ENCODE measurements at regions not wholly inside any gene's neighbourhood (a gene's known extent, or its start where the extent isn't known, plus 50 kb on each side); places are given as distances from the start of the nearest gene placed in this dataset.

GRCh38 chr6:27624694-27625262, 151.9 kb upstream of the ZNF184 start:
- H3K4me3 ChIP-seq (ENCODE audit: low read length): no peak overlapping the region
- 0 out of 2 replicates have a peak, but pooled peaks cover 1% of the 10 kb centered on the region for H3K4me1 ChIP-seq (ENCODE audit: insufficient read depth, low read length)
- no peak overlapping the region for H3K27ac ChIP-seq (ENCODE audit: low read depth, low read length)
- no peaks in the 10 kb centered on the region for H3K9me3 ChIP-seq (ENCODE audit: insufficient read depth, low read depth, low read length)
- H3K27me3 ChIP-seq (ENCODE audit: insufficient read depth, low read length): peaks cover 6% of the 10 kb centered on the region; the same call in 1 of the 2 replicates
- H3K36me3 ChIP-seq (ENCODE audit: insufficient read depth, low read length): no peaks in the 10 kb centered on the region
- WGBS: 95% methylated on average over 3 of the region's 3 CpGs
- H3K9ac ChIP-seq (ENCODE audit: low read depth, low read length): no peak overlapping the region

DNA sequence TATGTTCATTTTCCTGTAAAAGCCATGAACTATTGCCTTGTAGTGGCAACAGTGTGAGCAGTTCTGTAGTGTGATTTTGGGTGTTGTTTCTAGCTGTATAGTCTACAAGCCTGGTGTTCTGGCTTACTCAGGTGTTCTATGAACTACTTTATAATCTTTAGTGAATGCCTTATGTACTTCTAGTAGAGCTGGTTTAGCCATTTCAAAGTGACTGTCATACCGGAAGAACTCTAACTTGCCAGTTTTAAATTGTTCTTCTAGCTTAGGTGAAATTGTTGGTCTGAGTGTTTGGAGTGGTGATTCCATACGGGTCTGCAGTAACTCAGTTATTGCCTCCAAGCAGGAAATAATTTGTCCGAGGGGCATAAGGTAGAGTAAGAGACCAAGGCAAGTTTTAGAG, 150.2 kb upstream of the ZNF184 start:
- H3K36me3 ChIP-seq (ENCODE audit: insufficient read depth, low read length): no peaks in the 10 kb centered on the region
- H3K4me1 ChIP-seq (ENCODE audit: insufficient read depth, low read length): no peaks in the 10 kb centered on the region
- no peak overlapping the region for H3K4me3 ChIP-seq (ENCODE audit: low read length)
- no peaks in the 10 kb centered on the region for H3K27me3 ChIP-seq (ENCODE audit: insufficient read depth, low read length)
- H3K9ac ChIP-seq (ENCODE audit: low read depth, low read length): no peak overlapping the region
- WGBS: 90% methylated on average over 3 of the region's 3 CpGs
- no peak overlapping the region for H3K27ac ChIP-seq (ENCODE audit: low read depth, low read length)
- no peaks in the 10 kb centered on the region for H3K9me3 ChIP-seq (ENCODE audit: insufficient read depth, low read depth, low read length)

DNA sequence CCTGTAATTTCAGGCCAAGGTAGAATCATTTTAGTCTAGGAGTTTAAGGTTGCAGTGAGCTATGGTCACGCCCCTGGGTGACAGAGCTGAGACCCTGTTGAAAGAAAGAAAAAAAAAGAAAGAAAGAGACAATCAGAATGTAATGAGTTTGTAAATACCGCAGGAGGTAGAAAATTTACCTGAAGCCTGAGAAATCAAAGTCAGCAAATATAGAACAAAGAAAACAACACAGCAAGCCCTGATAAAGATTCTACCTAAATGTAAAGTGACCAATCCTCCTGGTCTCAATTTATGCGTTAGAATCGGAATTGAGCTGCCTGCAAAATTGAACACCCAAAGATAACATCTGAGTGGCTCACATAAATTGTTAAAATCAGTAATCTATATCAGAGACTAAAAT, 146.5 kb upstream of the ZNF184 start:
- 76% methylated on average over 4 of the region's 4 CpGs for WGBS
- H3K9ac ChIP-seq (ENCODE audit: low read depth, low read length): no peak overlapping the region
- no peak overlapping the region for H3K27ac ChIP-seq (ENCODE audit: low read depth, low read length)
- no peaks in the 10 kb centered on the region for H3K9me3 ChIP-seq (ENCODE audit: insufficient read depth, low read depth, low read length)
- H3K36me3 ChIP-seq (ENCODE audit: insufficient read depth, low read length): no peaks in the 10 kb centered on the region
- H3K27me3 ChIP-seq (ENCODE audit: insufficient read depth, low read length): peaks cover 16% of the 10 kb centered on the region
- H3K4me1 ChIP-seq (ENCODE audit: insufficient read depth, low read length): 0 out of 2 replicates have a peak, but pooled peaks cover 4% of the 10 kb centered on the region
- no peak overlapping the region for H3K4me3 ChIP-seq (ENCODE audit: low read length)

- 22% methylated on average over 32 of the region's 32 CpGs for WGBS
- Histone ChIP-seq H3K27ac (ENCODE audit: low read depth, low read length) (no peak overlapping the region), H3K9ac (ENCODE audit: low read depth, low read length) (peak overlapping the region; percentile 9; the same call in 1 of the 2 replicates), H3K4me3 (ENCODE audit: low read length) (peak overlapping the region; percentile 73), H3K27me3 (ENCODE audit: insufficient read depth, low read length) (peaks cover 16% of the 10 kb centered on the region), H3K4me1 (ENCODE audit: insufficient read depth, low read length) (0 out of 2 replicates have a peak, but pooled peaks cover 4% of the 10 kb centered on the region), H3K9me3 (ENCODE audit: insufficient read depth, low read depth, low read length) (no peaks in the 10 kb centered on the region), H3K36me3 (ENCODE audit: insufficient read depth, low read length) (no peaks in the 10 kb centered on the region)
These were observed 145.1 kb upstream of the ZNF184 start for GRCh38 chr6:27617700-27618689.

DNA sequence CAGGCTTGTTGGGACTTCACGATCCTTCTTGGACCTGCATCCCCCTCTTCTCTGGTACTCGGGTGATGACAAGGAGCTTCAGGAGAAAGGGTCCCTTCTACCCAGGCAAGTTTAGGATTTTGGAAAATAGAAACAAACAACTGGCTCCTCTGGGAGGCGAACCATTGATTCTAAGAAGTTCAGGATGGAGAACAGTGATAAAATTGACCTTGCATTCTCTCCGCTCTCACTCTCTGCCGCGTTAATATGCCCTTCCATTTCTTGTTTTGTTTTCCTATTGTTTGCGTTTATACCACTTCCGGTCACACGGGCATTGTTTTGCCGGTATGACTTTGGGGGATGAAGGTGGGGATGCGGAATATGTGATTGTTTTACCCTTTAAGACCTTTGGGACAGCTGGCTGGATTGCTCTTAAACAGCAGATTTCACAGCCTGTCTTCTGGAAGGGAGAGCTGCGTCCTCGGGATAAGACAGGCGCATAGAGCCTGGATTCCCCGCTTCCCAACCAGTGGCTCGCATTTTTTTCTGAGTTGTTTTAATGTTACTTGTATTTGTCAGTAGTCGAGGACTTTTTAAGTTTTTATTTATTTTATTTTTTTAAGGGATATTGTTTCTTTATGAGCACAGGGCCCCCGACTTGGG, 144.3 kb upstream of the ZNF184 start:
- no peak overlapping the region for H3K27ac ChIP-seq (ENCODE audit: low read depth, low read length)
- peak overlapping the region; percentile 73 for H3K4me3 ChIP-seq (ENCODE audit: low read length)
- 1% methylated on average over 18 of the region's 18 CpGs for WGBS
- H3K36me3 ChIP-seq (ENCODE audit: insufficient read depth, low read length): no peaks in the 10 kb centered on the region
- H3K9me3 ChIP-seq (ENCODE audit: insufficient read depth, low read depth, low read length): no peaks in the 10 kb centered on the region
- peak overlapping the region; percentile 50; the same call in 1 of the 2 replicates for H3K9ac ChIP-seq (ENCODE audit: low read depth, low read length)
- H3K4me1 ChIP-seq (ENCODE audit: insufficient read depth, low read length): 0 out of 2 replicates have a peak, but pooled peaks cover 4% of the 10 kb centered on the region
- H3K27me3 ChIP-seq (ENCODE audit: insufficient read depth, low read length): peaks cover 16% of the 10 kb centered on the region

DNA sequence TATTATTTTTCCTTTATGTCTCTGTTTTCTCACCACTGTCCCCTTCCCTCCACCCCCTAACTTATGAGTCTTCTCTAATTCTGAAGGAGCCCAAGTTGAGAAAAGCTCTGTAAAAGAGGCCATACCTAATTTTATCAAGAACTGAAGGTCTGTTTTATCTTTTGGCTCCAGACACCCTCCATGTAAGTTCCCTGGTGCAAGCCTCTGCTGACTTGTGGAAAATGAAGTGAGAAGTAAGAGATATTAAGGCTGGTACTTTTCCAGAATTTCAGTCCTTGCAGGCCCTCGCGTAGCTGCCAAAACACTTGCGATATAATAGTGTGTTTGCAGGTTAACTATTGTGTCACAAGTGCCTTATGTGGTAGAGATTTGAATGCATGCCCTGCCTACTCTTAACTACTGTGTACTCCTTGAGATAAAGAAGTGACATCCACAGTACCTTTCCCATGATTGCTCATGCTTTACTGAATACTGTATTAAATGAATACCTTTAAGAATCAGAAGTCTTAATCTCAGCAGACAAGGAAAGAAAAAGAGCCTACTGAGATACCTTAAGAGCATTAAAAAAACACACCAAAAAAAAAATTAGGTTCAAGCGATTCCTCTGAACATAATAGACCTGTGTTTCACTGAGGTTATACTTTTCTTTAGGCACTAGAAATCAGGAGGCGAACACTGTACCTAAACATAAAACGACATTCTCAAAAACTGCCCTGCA, 143.6 kb upstream of the ZNF184 start:
- H3K4me3 ChIP-seq (ENCODE audit: low read length): peak overlapping the region; percentile 73
- H3K4me1 ChIP-seq (ENCODE audit: insufficient read depth, low read length): 0 out of 2 replicates have a peak, but pooled peaks cover 4% of the 10 kb centered on the region
- H3K9me3 ChIP-seq (ENCODE audit: insufficient read depth, low read depth, low read length): no peaks in the 10 kb centered on the region
- H3K27ac ChIP-seq (ENCODE audit: low read depth, low read length): no peak overlapping the region
- H3K9ac ChIP-seq (ENCODE audit: low read depth, low read length): peak overlapping the region; percentile 50; the same call in 1 of the 2 replicates
- 48% methylated on average over 6 of the region's 6 CpGs for WGBS
- peaks cover 16% of the 10 kb centered on the region for H3K27me3 ChIP-seq (ENCODE audit: insufficient read depth, low read length)
- H3K36me3 ChIP-seq (ENCODE audit: insufficient read depth, low read length): no peaks in the 10 kb centered on the region

DNA sequence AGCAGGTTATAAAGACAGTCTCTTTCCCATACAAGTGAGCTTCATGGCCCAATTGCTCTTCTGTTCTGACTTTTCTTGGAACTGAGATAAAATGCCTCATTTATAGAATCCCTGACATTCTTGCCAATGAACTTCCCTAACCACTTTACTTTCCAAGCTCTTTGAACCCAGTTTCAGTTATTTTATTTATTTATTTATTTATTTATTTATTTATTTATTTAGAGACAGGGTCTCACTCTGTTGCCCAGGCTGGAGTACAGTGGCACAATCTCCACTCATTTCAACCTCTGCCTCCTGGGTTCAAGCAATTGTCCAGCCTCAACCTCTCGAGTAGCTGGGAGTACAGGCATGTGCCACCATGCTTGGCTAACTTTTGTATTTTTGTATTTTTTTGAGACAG, 138.5 kb upstream of the ZNF184 start:
- Histone ChIP-seq H3K36me3 (ENCODE audit: insufficient read depth, low read length) (no peaks in the 10 kb centered on the region), H3K27ac (ENCODE audit: low read depth, low read length) (no peak overlapping the region), H3K9me3 (ENCODE audit: insufficient read depth, low read depth, low read length) (no peaks in the 10 kb centered on the region), H3K27me3 (ENCODE audit: insufficient read depth, low read length) (peaks cover 9% of the 10 kb centered on the region), H3K9ac (ENCODE audit: low read depth, low read length) (no peak overlapping the region), H3K4me3 (ENCODE audit: low read length) (no peak overlapping the region), H3K4me1 (ENCODE audit: insufficient read depth, low read length) (no peaks in the 10 kb centered on the region)
- 88% methylated on average over 1 of the region's 1 CpG for WGBS

DNA sequence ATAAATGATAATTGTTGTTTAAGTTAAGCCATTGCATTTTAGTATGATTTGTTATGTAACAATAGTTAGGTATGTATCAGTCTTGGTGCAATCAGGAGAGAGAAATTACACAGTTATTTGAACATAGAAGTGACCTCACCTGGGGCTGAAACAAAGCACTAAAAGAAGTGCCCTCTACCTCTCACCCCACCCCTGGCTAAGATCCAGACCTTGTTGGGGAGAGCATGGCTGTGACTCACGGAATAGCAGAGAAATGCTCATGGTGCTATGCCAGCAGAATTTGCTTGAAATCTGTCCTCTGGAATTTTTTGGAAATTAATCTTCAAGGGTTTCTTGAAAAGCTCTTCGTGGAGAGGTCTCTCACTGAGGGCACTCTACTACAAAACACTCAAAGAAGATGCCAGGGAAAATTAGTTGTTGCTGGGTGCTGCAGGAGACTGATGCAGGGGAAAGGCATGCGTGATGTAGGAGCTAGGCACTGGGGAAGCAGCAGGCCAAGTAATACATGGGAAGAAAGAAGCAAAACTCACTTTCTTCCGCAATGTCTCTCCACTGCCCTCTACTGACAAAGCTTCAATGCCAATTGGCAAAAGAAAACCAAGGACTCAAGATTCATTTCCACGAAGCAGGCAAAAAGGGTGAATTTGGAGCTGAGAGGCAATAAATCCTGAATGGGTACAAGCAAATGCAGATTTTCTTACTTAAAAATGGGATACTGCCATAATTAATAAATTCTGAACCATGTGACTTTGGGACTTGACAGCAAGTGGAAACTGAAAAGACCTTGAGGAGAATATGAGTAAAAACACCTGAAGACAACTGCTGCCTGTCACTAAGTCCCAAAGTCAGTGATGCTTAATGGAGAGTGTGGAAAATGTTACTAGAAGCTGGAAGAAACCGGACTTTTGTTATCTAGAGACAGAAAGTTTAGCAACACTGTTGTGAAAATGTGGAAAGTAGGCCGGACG, 136.3 kb upstream of the ZNF184 start:
- Histone ChIP-seq H3K9me3 (ENCODE audit: insufficient read depth, low read depth, low read length) (no peaks in the 10 kb centered on the region), H3K4me1 (ENCODE audit: insufficient read depth, low read length) (no peaks in the 10 kb centered on the region), H3K27me3 (ENCODE audit: insufficient read depth, low read length) (0 out of 2 replicates have a peak, but pooled peaks cover 6% of the 10 kb centered on the region), H3K27ac (ENCODE audit: low read depth, low read length) (no peak overlapping the region), H3K4me3 (ENCODE audit: low read length) (peak overlapping the region; percentile 15; the same call in 1 of the 2 replicates), H3K36me3 (ENCODE audit: insufficient read depth, low read length) (no peaks in the 10 kb centered on the region), H3K9ac (ENCODE audit: low read depth, low read length) (no peak overlapping the region)
- WGBS: 39% methylated on average over 8 of the region's 8 CpGs

GRCh38 chr6:27605401-27606342, 132.8 kb upstream of the ZNF184 start:
- no peaks in the 10 kb centered on the region for H3K36me3 ChIP-seq (ENCODE audit: insufficient read depth, low read length)
- no peaks in the 10 kb centered on the region; the same call in 1 of the 2 replicates for H3K4me1 ChIP-seq (ENCODE audit: insufficient read depth, low read length)
- WGBS: 3% methylated on average over 31 of the region's 31 CpGs
- peak overlapping the region; percentile 85 for H3K4me3 ChIP-seq (ENCODE audit: low read length)
- no peaks in the 10 kb centered on the region for H3K9me3 ChIP-seq (ENCODE audit: insufficient read depth, low read depth, low read length)
- H3K27ac ChIP-seq (ENCODE audit: low read depth, low read length): no peak overlapping the region
- peaks cover 22% of the 10 kb centered on the region for H3K27me3 ChIP-seq (ENCODE audit: insufficient read depth, low read length)
- H3K9ac ChIP-seq (ENCODE audit: low read depth, low read length): peak overlapping the region; percentile 70

Measured in HUES64 (cell line).